ENCODE measurements at regions not wholly inside any gene's neighbourhood (a gene's known extent, or its start where the extent isn't known, plus 50 kb on each side); places are given as distances from the start of the nearest gene placed in this dataset.

- CTCF ChIA-PET: interaction anchor here (0.6 to 0.9 kb wide), 3 partner anchors 40 to 1284 kb away, joined by 3 to 4 read pairs (median 3); no protein-coding TSS in a partner anchor
- peaks cover 11% of the 10 kb centered on the region for H3K9me3 Mint-ChIP-seq (ENCODE audit: unreplicated experiment)
- intact Hi-C loops (cut with micrococcal nuclease): no loop called here
Observed at GRCh38 chr7:47204709-47205108, 377.2 kb downstream of the TNS3 start.

GRCh38 chr7:47202146-47202783, 379.6 kb downstream of the TNS3 start:
- no peak for TF ChIP-seq CTCF (IDR thresholded peaks at IDR 0.05; ENCODE audit: unreplicated experiment)
- no peaks in the 10 kb centered on the region for H3K27me3 Mint-ChIP-seq (ENCODE audit: insufficient read depth, unreplicated experiment)
- H3K27ac Mint-ChIP-seq (ENCODE audit: low read depth, unreplicated experiment): no peak overlapping the region
- BruUV-seq (replicated peaks): no TSS peak
- CTCF ChIA-PET: interaction anchor here (0.6 to 1.1 kb wide), 5 partner anchors 14 to 1285 kb away, joined by 3 to 4 read pairs (median 3); no protein-coding TSS in a partner anchor
- intact Hi-C loops (cut with micrococcal nuclease): no loop called here
- peak; percentile 43 for DNase-seq (ENCODE audit: unreplicated experiment)
- no peaks in the 10 kb centered on the region for H3K36me3 Mint-ChIP-seq (ENCODE audit: insufficient read depth, unreplicated experiment)
- H3K9me3 Mint-ChIP-seq (ENCODE audit: unreplicated experiment): no peaks in the 10 kb centered on the region
- H3K4me3 Mint-ChIP-seq (ENCODE audit: unreplicated experiment): no peak overlapping the region
- POLR2A ChIA-PET: interaction anchor here (0.8 kb wide), 1 partner anchor 845 kb away, joined by 4 read pairs; no protein-coding TSS in a partner anchor
- H3K4me1 Mint-ChIP-seq (ENCODE audit: insufficient read depth, unreplicated experiment): no peaks in the 10 kb centered on the region

More at GRCh38 chr7:47204709-47205108, 377.2 kb downstream of the TNS3 start:
- H3K36me3 Mint-ChIP-seq (ENCODE audit: insufficient read depth, unreplicated experiment): no peaks in the 10 kb centered on the region
- H3K4me3 Mint-ChIP-seq (ENCODE audit: unreplicated experiment): no peak overlapping the region
- TF ChIP-seq CTCF (IDR thresholded peaks at IDR 0.05; ENCODE audit: unreplicated experiment): no peak
- POLR2A ChIA-PET: no interaction called here
- no peaks in the 10 kb centered on the region for H3K4me1 Mint-ChIP-seq (ENCODE audit: insufficient read depth, unreplicated experiment)
- BruUV-seq (replicated peaks): no TSS peak
- peaks cover 18% of the 10 kb centered on the region for H3K27me3 Mint-ChIP-seq (ENCODE audit: insufficient read depth, unreplicated experiment)
- no peak overlapping the region for H3K27ac Mint-ChIP-seq (ENCODE audit: low read depth, unreplicated experiment)
- DNase-seq (ENCODE audit: unreplicated experiment): no peak

GRCh38 chr7:47198159-47198558, 383.8 kb downstream of the TNS3 start:
- Mint-ChIP-seq H3K27me3 (ENCODE audit: insufficient read depth, unreplicated experiment) (no peaks in the 10 kb centered on the region), H3K9me3 (ENCODE audit: unreplicated experiment) (no peaks in the 10 kb centered on the region), H3K4me3 (ENCODE audit: unreplicated experiment) (no peak overlapping the region), H3K36me3 (ENCODE audit: insufficient read depth, unreplicated experiment) (no peaks in the 10 kb centered on the region), H3K4me1 (ENCODE audit: insufficient read depth, unreplicated experiment) (no peaks in the 10 kb centered on the region), H3K27ac (ENCODE audit: low read depth, unreplicated experiment) (no peak overlapping the region)
- ChIA-PET CTCF (interaction anchor here (0.6 kb wide), 1 partner anchor 64 kb away, joined by 7 read pairs; no protein-coding TSS in a partner anchor), POLR2A (no interaction called here)
- intact Hi-C loops (cut with micrococcal nuclease): no loop called here
- no TSS peak for BruUV-seq (replicated peaks)
- no peak for TF ChIP-seq CTCF (IDR thresholded peaks at IDR 0.05; ENCODE audit: unreplicated experiment)
- no peak for DNase-seq (ENCODE audit: unreplicated experiment)

GRCh38 chr7:47197486-47197885, 384.4 kb downstream of the TNS3 start:
- no peak overlapping the region for H3K4me3 Mint-ChIP-seq (ENCODE audit: unreplicated experiment)
- POLR2A ChIA-PET: no interaction called here
- no TSS peak for BruUV-seq (replicated peaks)
- no peak overlapping the region for H3K27ac Mint-ChIP-seq (ENCODE audit: low read depth, unreplicated experiment)
- DNase-seq (ENCODE audit: unreplicated experiment): no peak
- CTCF ChIA-PET: no interaction called here
- intact Hi-C loops (cut with micrococcal nuclease): no loop called here
- H3K9me3 Mint-ChIP-seq (ENCODE audit: unreplicated experiment): no peaks in the 10 kb centered on the region
- no peaks in the 10 kb centered on the region for H3K27me3 Mint-ChIP-seq (ENCODE audit: insufficient read depth, unreplicated experiment)
- TF ChIP-seq CTCF (IDR thresholded peaks at IDR 0.05; ENCODE audit: unreplicated experiment): no peak
- no peaks in the 10 kb centered on the region for H3K4me1 Mint-ChIP-seq (ENCODE audit: insufficient read depth, unreplicated experiment)
- no peaks in the 10 kb centered on the region for H3K36me3 Mint-ChIP-seq (ENCODE audit: insufficient read depth, unreplicated experiment)
